Sigmoid colon (tissue), 4 donors: ENCODE measurements at regions not wholly inside any gene's neighbourhood (a gene's known extent, or its start where the extent isn't known, plus 50 kb on each side); places are given as distances from the start of the nearest gene placed in this dataset.

ENCODE experiments used
- CTCF ChIP-seq, 4 experiments: fragments of 450-650 bp in 3 of 4; fragments of 200-600 bp in 1 of 4; IDR thresholded peaks; one replicate each; pipeline ENCODE4 v1.5.1; 2016 to 2019; ENCODE audit warnings: antibody characterized with exemption in 4 of 4, mild to moderate bottlenecking in 3 of 4, moderate library complexity in 2 of 4
- EP300 ChIP-seq, 4 donors: sonication (generic); formaldehyde crosslinking; IDR thresholded peaks; one replicate each; pipeline ENCODE4 v1.6.1; 2017; ENCODE audit warnings: antibody characterized with exemption in 4 of 4
- POLR2A ChIP-seq, 2 donors: fragments of 450-650 bp; IDR thresholded peaks; one replicate each; pipeline ENCODE4 v1.6.1; 2016; ENCODE audit warnings: antibody characterized with exemption in 2 of 2, mild to moderate bottlenecking in 2 of 2, moderate library complexity in 2 of 2
- POLR2AphosphoS5 ChIP-seq, 4 donors: sonication (generic); formaldehyde crosslinking; IDR thresholded peaks; one replicate each; pipeline ENCODE4 v1.6.1; 2017; ENCODE audit warnings: antibody characterized with exemption in 4 of 4

GRCh38 chr4:178689926-178690325, 1247.7 kb upstream of the AGA start:
- TF ChIP-seq CTCF (IDR thresholded peaks at IDR 0.05), result no peak
- no peak for TF ChIP-seq POLR2AphosphoS5 (IDR thresholded peaks at IDR 0.05)
- no peak for TF ChIP-seq POLR2A (IDR thresholded peaks at IDR 0.05)
- TF ChIP-seq EP300 (IDR thresholded peaks at IDR 0.05), result no peak
